Psoas muscle (tissue), 7 donors: ENCODE measurements at regions not wholly inside any gene's neighbourhood (a gene's known extent, or its start where the extent isn't known, plus 50 kb on each side); places are given as distances from the start of the nearest gene placed in this dataset.

Experiments used
- ATAC-seq, 4 donors: fragments of 200-7000 bp; cut with Tn5 transposase; one replicate each; pipeline ENCODE4 v1.9.1; 2020; ENCODE audit warnings: moderate library complexity in 3 of 4, mild to moderate bottlenecking in 2 of 4
- DNase-seq, 2 donors: peaks; one replicate each; pipeline ENCODE4 v3.0.0-alpha.2; 2020
- H3K27ac ChIP-seq: fragments of 200-600 bp; one replicate; pipeline ENCODE4 v1.8.0; 2022
- H3K27me3 ChIP-seq, 3 donors: fragments of 200-600 bp in 1 of 3; one replicate each; pipeline versions ENCODE4 v1.6.1 to v1.8.0; 2013 to 2022; ENCODE audit warnings: low read length in 2 of 3, mild to moderate bottlenecking in 2 of 3, moderate library complexity in 1 of 3; ENCODE audit not compliant: insufficient read depth in 3 of 3
- H3K36me3 ChIP-seq, 2 donors: fragments of 200-600 bp in 1 of 2; one replicate each; pipeline versions ENCODE4 v1.6.1 to v1.8.0; 2013 to 2022; ENCODE audit warnings: low read depth in 1 of 2, mild to moderate bottlenecking in 1 of 2, moderate library complexity in 1 of 2; ENCODE audit not compliant: insufficient read depth in 1 of 2
- H3K4me1 ChIP-seq: fragments of 200-600 bp; one replicate; pipeline ENCODE4 v1.8.0; 2022
- H3K4me3 ChIP-seq: fragments of 200-600 bp; one replicate; pipeline ENCODE4 v1.8.0; 2022; ENCODE audit warnings: mild to moderate bottlenecking
- H3K9me3 ChIP-seq: fragments of 200-600 bp; one replicate; pipeline ENCODE4 v1.8.0; 2022
- CTCF ChIP-seq: fragments of 200-600 bp; IDR thresholded peaks from one replicate; pipeline ENCODE4 v1.8.0; 2022; ENCODE audit warnings: antibody characterized with exemption
- WGBS, 3 donors: extraction: QIAGEN DNeasy Blood & Tissue Kit; methylation state at CpG; one replicate each; pipeline versions ENCODE4 v1.1.6 to v1.1.7; 2013; 5-methylcytosine and 5-hydroxymethylcytosine counted together
- intact Hi-C, 2 donors: fragments of 100-400 bp; cut with DNase I; formaldehyde crosslinking; loops; one replicate each; pipeline versions ENCODE4 v1.11.0 to v1.14.2; 2022
- donor health status: healthy with polysubstance abuse.
- donor health status: DM: no; HTN: no; CAD: no; lungs with moderate emphysema.
- donor health status: Bipolar disorder and iron deficiency.
- donor health status: healthy.
- donor health status: DM: yes; HTN: yes; CAD: no.
- donor health status: DM: no; HTN: no; CAD: no.
- donor health status: DM: yes; HTN: yes; CAD: no.

DNA sequence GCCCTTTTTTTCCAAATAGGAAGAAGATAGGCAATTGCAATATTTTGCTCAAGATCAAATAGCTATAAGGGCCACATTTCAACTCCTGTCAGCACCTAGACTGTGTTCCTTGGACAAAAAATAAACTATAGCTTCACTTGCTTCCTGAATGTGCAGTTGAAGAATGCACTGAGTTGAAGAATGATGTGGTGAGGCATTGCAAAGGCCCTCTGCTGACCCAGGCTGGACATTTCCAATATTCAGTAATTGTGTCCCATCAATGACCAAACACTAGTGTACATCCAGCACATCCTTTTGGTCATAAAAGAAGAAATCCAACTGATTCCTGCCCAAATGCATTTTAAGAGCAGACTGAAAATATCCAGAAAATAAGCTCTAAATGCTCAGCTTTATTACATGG, 424.8 kb upstream of the TGFBR2 start:
- DNase-seq (no peak), ATAC-seq (no peak)
- no peak for TF ChIP-seq CTCF

GRCh38 chr3:30183421-30183820, 423.0 kb upstream of the TGFBR2 start:
- no peak for TF ChIP-seq CTCF
- Histone ChIP-seq H3K27ac (no peak overlapping the region), H3K4me3 (no peak overlapping the region), H3K4me1 (no peaks in the 10 kb centered on the region), H3K36me3 (no peaks in the 10 kb centered on the region), H3K27me3 (no peaks in the 10 kb centered on the region), H3K9me3 (no peaks in the 10 kb centered on the region)
- 69 to 85% (median 82%) methylated on average over 2 of the region's 2 CpGs for WGBS, 3 donors
- DNase-seq (no peak), ATAC-seq (no peak)
- intact Hi-C loops = no loop called here

More for the DNA sequence above, 424.8 kb upstream of the TGFBR2 start:
- Histone ChIP-seq H3K9me3 (no peaks in the 10 kb centered on the region), H3K27ac (no peak overlapping the region), H3K27me3 (no peaks in the 10 kb centered on the region), H3K4me3 (no peak overlapping the region), H3K4me1 (no peaks in the 10 kb centered on the region), H3K36me3 (no peaks in the 10 kb centered on the region)
- intact Hi-C loops = no loop called here

DNA sequence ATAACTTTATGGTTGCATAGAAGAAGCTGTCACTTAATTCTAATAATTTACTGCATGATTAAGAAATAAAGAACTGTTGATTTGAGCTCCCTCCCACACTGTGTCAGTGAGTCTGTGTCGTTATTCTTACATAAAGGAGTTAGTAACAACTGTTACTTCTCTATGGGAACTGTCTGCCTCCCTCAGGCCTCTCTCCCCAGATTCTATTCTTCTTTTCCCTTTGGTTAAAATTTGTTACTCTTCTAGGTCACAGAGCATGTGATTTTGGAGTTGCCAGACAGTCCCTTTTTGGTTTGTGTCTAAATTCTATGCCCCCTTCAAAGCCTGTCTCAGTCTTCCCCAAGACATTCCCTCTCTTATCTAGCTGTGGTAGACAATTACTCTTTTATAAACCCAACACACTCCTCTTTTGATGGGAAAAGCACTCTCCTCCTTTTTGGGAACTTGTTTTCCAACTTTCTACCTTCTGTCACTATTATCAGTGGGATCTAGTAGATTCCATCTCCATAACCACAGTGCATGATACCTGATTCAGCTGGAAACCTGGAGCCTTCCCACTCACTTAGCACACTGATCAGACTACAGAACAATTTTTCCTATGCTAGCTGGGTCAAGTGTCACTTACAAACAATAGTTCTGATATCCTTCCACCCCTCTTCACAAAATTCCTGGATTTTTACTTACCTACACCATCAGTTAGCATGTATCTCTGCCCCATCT, 422.1 kb upstream of the TGFBR2 start:
- TF ChIP-seq CTCF = no peak
- ATAC-seq = no peak
- Histone ChIP-seq H3K4me3 (no peak overlapping the region), H3K9me3 (no peaks in the 10 kb centered on the region), H3K36me3 (no peaks in the 10 kb centered on the region), H3K27me3 (no peaks in the 10 kb centered on the region), H3K4me1 (no peaks in the 10 kb centered on the region), H3K27ac (no peak overlapping the region)
- 72 to 91% (median 77%) methylated on average over 1 of the region's 1 CpG for WGBS, 3 donors
- DNase-seq = no peak
- intact Hi-C loops = no loop called here

DNA sequence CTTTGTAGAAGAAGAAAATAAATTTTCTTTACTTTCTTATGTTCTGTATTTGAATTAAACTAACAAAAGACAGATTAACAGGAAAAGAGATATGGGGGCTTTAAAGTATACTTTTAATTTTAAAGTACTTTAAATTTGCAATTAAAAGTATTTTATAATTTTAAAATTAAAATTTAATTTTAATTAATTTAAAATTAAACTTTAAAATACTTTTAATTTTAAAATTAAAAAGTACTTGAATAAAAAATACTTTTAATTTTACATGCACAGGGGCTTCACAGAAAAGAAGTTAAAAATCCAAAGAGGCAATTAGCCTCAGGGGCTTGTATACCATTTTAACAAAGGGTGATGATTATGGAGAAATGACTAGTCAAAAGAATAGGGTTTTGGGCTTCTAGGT, 420.5 kb upstream of the TGFBR2 start:
- TF ChIP-seq CTCF = no peak
- Histone ChIP-seq H3K4me1 (no peaks in the 10 kb centered on the region), H3K36me3 (no peaks in the 10 kb centered on the region), H3K4me3 (no peak overlapping the region), H3K9me3 (no peaks in the 10 kb centered on the region), H3K27me3 (no peaks in the 10 kb centered on the region), H3K27ac (no peak overlapping the region)
- ATAC-seq (no peak), DNase-seq (no peak)
- intact Hi-C loops = no loop called here

DNA sequence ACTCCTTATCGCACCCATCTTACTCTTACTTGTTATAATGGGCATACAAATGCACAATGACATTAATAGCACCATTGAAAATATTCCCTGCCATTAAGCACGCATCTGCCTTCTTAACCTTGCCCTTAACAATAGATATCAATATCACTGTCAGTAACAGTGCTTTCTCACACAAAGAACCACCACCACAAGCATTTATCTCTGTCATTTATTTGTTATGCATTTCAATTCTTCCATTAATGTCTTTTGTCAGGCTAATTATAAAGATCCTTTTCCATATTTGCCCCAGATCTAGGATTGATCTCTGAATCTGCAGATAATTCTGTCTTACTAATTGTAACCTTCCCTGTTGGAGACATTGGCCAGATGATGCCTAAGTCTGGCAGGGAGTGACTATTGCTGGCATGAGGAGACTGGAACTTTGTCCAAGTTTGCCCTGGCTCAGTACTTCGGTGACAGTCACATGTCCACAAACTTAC, 419.6 kb upstream of the TGFBR2 start:
- Histone ChIP-seq H3K36me3 (no peaks in the 10 kb centered on the region), H3K27ac (no peak overlapping the region), H3K4me3 (no peak overlapping the region), H3K27me3 (no peaks in the 10 kb centered on the region), H3K4me1 (no peaks in the 10 kb centered on the region), H3K9me3 (no peaks in the 10 kb centered on the region)
- no peak for DNase-seq
- ATAC-seq = peak; percentile 46 to 93 (median 74)
- intact Hi-C loops = no loop called here
- 34 to 66% (median 42%) methylated on average over 3 of the region's 3 CpGs for WGBS, 3 donors
- no peak for TF ChIP-seq CTCF
